ENCODE measurements at regions not wholly inside any gene's neighbourhood (a gene's known extent, or its start where the extent isn't known, plus 50 kb on each side); places are given as distances from the start of the nearest gene placed in this dataset.

DNA sequence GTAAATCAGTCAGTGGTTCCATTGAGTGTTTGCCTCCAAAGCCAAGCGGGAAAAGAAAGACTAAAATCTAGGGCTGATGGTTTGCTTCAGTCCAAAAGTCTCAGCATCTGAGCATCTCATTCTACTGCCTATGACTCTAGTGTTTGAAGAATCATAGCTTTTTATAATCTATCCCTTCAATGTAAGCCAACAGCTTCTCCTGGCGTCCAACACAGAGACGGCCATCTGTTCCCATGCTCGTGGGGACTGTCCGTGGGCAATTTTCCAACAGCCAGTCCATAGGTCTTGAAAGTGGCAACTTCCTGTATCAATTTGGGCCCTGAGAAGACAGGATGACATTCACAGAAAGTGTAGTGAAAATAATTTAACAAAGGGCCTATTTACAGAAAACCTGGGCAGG is 544.4 kb upstream of the TMEM132C start:
- no peak for DNase-seq (ENCODE audit: low read depth in 2 of 2)

DNA sequence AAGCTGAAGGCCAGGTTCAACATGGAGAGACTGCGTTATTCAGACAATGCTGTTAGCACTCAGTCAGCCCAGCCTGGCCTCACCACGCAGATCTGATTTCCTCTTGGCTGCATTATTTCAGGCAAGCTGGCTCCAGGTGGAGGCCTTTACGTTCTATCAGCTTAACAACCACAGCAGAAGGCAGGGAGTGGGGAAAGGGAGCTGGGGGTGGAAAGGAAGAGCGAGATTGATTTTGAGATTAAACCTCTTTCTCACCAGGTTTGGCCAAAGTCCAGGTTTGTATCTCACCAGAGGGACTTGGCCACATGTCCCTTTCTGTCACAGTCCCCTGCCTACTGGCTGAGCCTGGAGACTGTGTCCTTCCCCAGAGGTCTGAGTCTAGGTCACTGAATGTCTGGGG is 543.7 kb upstream of the TMEM132C start:
- DNase-seq (ENCODE audit: low read depth in 2 of 2) = no peak

DNA sequence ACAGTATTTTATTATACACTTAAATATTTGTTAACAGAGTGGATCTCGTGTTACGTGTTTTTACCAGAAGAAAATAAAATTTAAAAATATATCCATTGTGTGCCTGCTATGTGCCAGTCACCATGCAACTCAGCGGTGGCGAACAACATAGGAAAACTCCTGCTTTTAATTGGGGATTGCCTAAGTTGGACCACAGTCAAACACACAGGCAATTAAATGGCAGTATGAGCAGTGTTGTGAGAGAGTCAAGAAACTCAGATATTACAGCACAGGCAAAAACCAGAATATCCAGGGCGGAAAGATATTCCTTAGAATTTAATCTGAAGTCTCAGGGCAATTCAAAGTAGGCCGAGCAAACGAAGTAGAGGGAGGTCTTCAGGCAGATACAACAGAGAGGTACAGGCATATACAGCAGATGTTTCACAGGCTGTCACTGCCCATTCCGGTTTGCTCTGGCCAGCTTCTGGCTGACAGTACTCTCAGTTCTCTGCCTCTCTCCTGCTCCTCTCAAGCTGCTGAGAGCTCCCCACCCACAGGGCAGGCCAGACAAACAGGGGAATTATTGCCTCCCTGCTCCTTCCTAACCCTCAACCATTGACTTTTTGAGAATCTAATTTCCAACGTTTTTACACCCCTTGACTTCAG is 540.2 kb upstream of the TMEM132C start:
- DNase-seq (ENCODE audit: low read depth in 2 of 2) = no peak

DNA sequence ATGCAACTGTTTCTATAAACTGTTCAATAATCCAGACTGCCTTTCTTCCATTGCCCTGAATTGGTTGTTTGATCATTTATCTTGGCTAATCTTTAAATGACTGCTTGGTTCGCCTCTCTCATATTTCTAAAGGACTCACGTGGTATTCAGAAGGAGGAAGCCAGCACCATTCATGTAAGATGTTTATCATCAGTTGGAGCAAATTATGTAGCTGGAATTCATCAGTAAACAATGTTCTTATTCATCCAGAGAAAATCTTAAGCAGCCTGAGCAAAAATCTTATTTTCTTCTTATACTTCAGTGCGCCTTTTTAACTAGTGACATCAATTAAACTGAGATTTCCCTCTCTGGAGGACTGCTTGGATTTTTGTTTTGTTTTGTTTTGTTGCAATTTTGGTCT is 538.7 kb upstream of the TMEM132C start:
- no peak for DNase-seq (ENCODE audit: low read depth in 2 of 2)

DNA sequence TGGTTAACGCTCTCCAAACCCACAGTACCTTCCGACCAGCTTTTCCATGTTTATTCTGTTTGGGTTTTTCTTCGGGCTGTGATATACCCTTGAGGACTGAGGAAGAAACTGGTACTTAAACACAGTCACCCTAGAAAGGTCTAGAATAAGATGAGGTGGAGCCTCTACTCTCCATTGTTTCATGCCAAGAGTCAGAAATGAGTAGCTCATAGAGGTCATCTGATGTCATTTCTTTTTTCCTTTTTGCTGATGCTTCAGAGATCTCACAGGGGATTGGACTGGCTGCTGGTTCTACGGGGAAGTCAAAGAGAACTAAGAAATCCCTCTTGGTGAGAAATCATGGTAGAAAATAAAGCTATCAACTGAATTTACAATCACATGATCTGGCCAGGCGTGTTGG is 538.2 kb upstream of the TMEM132C start:
- DNase-seq (ENCODE audit: low read depth in 2 of 2) = no peak

DNA sequence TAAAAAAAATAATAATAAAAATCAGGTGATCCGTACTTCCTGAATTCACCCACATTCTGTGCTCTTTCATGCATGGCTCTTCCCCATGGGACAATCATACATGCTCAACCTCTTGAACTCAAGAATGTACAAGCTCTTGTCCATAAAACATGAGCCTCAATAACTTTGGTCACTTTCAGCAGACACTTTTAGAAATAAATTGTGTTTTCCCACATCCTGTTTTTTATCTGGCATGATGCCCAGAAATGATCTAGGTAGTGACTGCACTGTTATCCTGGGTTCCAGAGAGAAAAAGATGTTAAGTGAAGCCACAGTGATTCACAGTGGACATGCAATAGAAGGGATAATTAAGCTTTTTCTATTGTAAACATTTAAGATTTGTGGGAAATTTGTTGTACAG is 537.6 kb upstream of the TMEM132C start:
- DNase-seq (ENCODE audit: low read depth in 2 of 2) = no peak

DNA sequence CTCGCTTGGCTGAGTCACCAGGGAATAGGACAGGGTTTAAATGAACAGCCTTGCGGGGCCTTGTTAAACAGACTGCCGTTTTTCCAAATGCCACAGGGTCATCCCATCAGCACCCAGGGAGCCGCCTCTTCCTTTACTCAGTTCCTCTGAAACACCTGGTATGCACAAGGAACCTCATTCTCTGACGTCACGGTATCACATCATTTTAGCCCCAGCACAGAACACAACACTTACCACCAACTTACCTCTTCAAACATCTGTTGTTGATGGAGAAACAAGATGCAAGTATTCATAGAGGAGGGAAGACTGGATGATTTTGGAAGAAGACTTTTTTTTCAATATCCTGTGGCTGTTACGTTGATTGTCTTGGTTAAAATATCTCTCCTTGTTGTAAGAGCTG is 535.3 kb upstream of the TMEM132C start:
- DNase-seq (ENCODE audit: low read depth in 2 of 2) = no peak

DNA sequence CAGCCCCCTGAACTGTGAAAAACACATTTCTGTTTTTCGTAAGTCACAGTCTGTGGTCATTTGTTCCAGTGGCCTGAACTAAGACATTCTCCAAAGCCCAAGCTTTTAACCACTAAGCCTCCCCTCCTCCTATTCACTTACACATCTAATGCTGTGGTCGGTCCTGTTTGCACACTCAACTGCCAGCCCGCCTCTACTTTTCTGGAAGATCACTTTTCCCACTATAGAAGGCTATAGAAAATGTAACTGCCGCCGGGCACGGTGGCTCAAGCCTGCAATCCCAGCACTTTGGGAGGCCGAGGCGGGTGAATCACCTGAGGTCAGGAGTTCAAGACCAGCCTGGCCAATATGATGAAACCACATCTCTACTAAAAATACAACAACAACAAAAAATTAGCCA is 524.7 kb upstream of the TMEM132C start:
- no peak for DNase-seq (ENCODE audit: low read depth in 2 of 2)

DNA sequence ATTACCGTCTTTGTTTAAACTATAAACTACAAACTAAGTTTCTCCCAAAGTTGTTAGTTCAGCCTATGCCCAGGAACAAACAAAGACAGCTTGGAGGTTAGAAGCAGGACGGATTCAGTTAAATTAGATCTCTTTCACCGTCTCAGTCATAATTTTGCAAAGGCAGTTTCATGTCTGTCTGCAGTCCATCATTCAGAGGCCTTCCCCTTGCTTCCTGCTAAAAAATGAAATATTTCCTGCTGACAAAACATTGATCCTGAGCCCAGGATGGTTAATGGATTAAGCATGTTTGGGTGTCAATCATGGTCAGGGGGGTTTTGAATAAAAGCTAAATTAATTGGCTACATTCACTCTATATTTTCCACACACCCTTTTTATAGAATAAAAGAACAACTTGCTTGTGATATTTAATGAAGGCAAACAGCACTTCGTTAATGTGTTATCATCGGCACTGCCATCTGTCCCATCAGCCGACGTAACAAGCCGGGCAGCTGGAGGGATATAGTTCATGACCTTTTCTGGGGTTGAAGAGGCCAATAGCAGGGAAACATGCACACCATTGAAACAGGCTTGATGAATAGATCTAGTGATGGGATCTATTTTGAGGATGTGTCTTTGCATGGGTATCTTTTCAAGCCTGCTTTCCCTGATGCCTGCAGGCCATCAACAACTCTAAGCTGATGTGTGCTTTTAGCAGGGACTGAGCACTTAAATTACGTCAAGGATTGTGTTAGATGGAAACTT is 521.3 kb upstream of the TMEM132C start:
- DNase-seq (ENCODE audit: low read depth in 2 of 2) = no peak

DNA sequence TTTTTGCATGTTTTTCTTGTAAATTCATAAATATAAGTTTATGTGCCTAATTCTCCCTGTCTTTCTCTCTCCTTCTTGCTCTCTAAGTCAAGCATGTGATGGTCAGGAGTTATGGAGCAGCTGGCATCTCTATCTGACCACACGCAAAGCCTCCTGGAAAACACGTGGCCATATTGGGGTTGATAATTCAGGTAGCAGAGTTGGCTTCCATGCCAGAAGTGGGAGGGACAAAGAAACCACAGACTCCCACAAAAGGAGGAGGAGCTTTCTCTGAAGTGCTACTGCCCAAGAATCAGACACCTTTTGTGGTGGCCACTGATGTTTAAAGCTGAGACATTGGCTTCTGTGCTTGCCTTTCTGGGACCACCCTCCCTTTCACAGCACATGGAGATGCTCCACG is 517.6 kb upstream of the TMEM132C start:
- no peak for DNase-seq (ENCODE audit: low read depth in 2 of 2)

DNA sequence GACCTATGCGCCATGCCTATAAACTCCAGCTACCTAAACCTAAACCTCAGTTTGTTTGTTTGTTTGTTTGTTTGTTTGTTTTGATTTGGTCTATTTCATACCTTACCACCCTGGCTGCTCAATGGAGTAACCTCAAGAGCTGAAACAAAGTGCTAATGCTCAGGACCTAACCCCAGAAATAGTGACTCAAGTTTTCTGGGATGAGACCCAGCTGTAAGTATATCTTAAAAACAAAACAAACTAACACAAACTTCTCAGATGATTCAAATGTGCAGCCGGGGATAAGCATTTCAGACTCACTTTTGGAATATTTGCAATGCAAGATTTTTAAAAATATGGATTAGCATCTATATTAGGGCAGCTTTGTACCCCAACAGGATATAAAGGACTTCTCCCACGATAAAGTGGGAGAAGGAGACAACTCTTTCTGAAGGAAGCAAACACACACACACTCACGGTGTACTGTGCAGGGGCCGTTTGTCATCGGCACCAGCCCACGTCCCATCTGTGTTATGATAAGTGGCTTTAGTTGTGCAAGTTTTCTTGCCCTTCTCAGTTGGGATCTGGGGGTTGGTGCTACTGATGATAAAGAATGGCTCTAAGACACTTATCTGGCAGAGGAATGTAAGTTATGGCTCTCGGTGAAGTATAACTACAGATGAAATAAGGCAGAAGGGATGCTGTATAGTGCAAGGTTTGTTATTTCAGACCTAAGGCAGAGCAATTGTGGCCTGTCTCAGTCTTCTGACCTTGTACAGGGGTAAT is 516.7 kb upstream of the TMEM132C start:
- DNase-seq (ENCODE audit: low read depth in 2 of 2) = no peak

DNA sequence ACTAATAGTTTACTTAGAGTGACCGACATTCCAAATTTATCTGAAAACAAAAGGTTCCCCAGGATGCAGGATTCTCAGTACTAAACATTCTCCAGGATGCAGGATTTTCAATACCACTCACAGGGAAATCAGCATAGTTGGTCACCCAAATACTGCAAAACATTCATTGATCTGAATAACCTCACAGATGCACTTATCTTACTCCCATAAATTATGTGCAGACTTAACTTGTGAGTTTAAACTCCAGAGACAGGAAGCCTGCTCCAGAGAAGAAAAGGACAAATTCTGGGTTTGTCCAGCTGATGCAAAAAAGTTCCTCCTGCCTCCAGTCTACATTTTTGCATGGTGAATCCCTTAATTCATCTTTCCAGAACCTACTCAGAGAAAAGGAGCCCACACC is 514.2 kb upstream of the TMEM132C start:
- DNase-seq (ENCODE audit: low read depth in 2 of 2) = no peak

DNA sequence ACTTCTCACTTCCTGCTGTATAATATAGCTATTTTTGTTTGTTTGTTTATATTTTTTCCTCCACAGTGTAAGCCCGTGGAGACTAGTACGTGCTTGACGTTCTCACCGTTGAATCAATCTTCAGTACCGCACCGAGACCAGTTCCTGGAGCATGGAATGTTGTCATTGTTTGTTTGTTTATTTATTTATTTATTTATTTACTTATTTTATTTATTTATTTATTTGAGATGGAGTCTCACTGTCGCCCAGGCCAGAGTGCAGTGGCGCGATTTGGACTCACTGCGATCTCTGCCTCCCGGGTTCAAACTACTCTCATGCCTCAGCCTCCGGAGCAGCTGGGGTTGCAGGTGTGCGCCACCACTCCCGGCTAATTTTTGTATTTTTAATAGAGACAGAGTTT is 506.6 kb upstream of the TMEM132C start:
- no peak for DNase-seq (ENCODE audit: low read depth in 2 of 2)

DNA sequence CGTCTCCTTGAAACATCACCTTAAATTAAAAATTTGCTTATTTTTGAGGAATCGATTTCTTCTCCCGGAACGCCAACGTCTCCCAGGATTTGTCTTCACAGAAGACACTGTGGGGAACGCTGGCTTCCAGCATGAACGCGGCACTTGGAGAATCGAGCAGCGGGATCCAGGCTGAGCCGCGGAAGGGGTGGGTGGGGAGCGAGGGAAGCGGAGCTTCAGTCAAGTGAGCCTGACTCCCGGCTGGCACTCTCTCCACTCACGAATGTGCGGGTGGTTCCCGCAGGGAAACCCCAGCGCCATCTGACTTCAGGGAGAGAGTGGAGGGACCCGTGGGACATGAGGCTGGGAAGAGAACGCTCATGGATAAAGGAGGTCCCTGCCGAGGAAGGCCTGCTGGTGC is 506.0 kb upstream of the TMEM132C start:
- DNase-seq (ENCODE audit: low read depth in 2 of 2) = no peak

DNA sequence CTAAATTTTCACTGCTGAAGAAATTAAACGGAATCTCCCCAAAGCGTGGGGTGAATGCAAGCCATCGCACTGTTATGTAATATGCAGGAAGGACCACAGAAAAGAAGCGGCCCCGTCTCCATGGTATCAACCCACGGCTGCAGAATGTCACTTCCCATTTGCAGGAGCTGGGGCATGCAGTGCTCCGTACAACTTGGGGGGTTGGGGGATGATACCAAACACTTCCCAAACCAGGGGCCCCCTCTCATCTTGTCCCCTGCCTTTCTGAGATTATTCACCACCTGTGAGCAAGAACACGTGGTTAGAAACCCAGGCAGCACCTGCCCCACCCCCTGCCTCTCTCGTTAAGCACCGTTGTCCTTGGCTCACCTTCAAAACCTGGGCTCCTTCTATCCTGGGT is 505.1 kb upstream of the TMEM132C start:
- DNase-seq (ENCODE audit: low read depth in 2 of 2) = no peak

DNA sequence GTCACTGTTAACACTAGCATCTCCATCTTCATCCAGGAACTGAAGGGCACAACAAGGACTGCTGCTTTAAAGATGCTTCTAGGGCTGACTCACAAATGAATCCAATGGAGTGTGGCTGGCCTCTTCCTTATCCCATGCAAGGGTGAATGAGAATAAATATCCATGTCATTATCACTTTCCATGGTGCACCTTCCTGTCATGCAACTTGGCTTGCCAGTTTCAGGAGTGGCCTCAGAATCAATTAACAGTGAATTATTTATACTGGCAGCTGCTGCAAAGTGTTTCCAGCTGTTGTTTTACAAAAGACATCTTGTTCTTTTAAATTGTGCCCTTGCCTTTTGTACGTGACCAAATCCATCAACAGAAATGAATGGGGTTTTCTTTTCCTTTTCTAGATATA is 499.3 kb upstream of the TMEM132C start:
- DNase-seq (ENCODE audit: low read depth in 2 of 2) = no peak

DNA sequence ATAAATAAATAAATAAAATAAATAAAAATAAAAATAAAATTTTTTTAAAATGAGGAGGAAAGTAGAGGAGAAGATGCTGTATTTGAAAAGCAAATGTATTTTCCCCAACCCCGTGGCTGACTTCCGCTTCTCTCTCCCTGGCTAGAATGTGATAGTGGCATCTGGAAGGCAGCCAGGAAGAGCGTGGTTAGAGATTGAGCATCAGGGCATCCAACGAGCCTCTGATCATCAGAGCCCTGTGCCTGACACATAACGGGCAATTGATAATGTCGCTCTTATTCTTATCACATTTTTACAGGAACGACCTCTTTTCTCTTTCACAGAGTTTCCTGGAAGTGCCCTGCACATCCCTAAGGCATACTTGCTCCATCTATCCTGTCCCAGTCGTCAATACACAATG is 496.9 kb upstream of the TMEM132C start:
- DNase-seq (ENCODE audit: low read depth in 2 of 2) = no peak

DNA sequence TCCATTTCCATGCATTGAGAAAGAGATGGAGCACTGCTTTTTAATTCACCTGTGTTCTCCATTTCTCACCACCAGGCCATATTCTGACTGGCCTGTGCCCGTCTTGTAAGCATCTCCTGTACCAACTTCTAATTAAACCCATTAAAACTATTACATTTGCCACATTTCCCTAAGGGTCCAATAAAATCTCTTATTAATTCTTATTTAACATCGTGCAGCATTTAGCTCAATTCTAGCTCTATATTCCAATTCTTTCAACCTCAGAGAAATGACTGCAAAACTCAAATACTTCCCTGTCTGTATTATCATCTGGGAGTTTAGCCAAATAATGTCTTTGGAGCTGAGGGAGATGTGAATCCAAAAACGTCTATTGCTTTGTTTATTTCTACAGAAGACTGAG is 495.4 kb upstream of the TMEM132C start:
- DNase-seq (ENCODE audit: low read depth in 2 of 2) = no peak

DNA sequence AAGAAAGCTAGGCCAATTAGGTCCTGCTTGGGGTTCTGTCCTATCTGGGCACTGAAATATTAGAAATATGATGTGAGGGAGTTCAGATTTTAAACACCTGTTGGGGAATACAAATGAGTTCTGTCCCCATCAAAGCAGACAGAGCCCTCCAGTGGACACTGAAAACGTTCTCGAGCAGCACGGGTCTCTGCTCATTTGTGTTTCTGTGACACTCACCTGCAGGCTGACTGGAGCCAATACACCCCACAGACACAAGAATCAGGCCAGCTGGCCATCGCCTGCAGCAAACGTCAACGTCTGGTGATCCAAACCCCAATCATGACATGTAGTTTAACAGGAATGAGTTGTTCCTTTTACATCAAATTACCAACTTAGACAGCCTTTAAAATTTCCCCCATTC is 493.4 kb upstream of the TMEM132C start:
- DNase-seq (ENCODE audit: low read depth in 2 of 2) = no peak

DNA sequence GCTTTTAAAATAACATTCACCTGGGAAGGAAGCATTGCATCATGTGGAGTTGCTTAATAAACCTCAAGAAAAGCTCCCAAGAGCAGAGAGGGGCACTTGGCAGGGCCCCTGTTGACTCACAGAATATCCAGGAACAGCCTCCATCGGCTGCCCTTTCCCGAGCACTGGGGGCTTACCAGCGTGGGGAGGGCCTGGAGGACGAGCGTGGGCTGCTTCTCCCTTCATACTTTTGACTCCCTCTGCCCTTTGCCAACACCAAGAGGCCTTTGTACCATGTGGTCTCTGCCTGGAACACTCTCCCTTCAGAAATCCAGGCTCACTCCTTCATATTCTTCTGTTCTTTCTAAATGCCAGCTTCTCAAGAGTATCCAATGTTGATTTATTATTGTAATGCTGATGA is 492.1 kb upstream of the TMEM132C start:
- DNase-seq (ENCODE audit: low read depth in 2 of 2) = no peak

DNA sequence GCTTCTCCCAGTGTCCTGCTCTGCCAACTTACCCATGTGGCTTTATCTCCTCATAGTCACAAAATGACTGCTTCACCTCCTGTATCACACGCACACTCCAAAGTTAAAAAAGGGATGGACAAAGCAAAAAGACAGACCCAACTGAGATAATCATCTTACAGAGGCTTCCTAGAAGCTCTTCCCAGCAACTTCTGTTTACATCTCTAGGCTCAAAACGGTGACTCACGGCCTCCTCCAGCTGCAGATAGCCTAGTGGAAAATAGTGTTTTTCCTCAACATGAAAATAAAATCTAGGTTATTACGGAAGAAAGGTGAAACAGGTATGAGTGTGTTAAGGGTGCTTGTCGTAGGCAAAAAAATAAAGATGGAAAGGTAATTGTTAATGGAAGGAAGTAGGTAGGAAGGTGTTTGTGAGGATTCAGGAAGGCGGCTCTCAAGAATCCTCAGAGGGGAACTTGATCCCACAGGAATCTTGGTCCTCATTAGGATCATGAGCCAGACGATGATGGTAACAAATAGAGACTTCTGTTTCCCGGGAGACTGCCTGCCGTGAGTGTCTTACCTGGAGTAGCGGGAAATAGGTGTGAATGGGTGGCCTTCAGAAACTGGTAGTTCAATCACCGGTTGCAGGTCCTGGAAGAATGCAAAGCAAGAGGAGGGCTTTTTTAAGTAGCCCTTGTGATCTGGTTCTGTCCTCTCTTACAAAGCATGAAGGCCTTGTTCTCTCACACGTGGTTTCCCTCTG is 487.5 kb upstream of the TMEM132C start:
- DNase-seq (ENCODE audit: low read depth in 2 of 2) = no peak

DNA sequence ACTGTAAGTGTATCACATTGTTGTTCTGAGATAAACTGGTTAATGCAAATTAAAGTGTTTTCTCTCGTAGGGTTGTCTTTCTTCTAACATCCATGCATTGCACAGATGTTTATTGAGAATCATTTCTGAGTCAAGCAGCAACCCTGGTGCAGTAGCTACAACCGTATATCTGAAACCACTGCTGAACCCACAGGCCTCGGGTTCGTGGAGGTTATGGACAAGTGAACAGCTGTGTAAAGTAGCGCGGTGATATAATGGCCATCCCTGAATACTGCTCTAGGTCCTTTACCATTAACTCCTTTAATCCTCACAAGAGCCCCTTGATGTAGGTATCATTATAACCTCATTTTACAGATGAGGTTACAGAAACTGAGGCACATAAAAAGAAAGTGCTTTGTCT is 486.1 kb upstream of the TMEM132C start:
- no peak for DNase-seq (ENCODE audit: low read depth in 2 of 2)
